WTC11 (cell line): ENCODE measurements at regions not wholly inside any gene's neighbourhood (a gene's known extent, or its start where the extent isn't known, plus 50 kb on each side); places are given as distances from the start of the nearest gene placed in this dataset.

Source experiments
- ATAC-seq: fragments of 200-7000 bp; cut with Tn5 transposase; 2 replicates; pipeline ENCODE4 v1.10.0; 2021; ENCODE audit warnings: mild to moderate bottlenecking, moderate library complexity
- CTCF ChIA-PET: fragments of 300-600 bp; sonication (Branson Sonifier 250); formaldehyde crosslinking; loops from one replicate; lab custom pipeline; 2021; ENCODE audit warnings: antibody characterized with exemption; lab: Charles Lee
- POLR2A ChIA-PET: fragments of 350-600 bp; sonication (Branson Sonifier 250); formaldehyde crosslinking; loops from one replicate; lab custom pipeline; 2021; ENCODE audit warnings: antibody characterized with exemption; lab: Charles Lee
- DNase-seq: peaks from one replicate; pipeline ENCODE4 v3.0.0; 2021; ENCODE audit warnings: low spot score
- H3K27ac Mint-ChIP-seq: 2 replicates; pipeline ENCODE4 v1.8.0; 2021; ENCODE audit warnings: mixed read lengths
- H3K27me3 Mint-ChIP-seq: 2 replicates; pipeline ENCODE4 v1.8.0; 2021; ENCODE audit warnings: low read depth, mild to moderate bottlenecking, moderate library complexity, mixed read lengths
- H3K36me3 Mint-ChIP-seq: 2 replicates; pipeline ENCODE4 v1.8.0; 2021; ENCODE audit warnings: mixed read lengths
- H3K4me1 Mint-ChIP-seq: 2 replicates; pipeline ENCODE4 v1.8.0; 2022; ENCODE audit warnings: mixed read lengths
- H3K4me3 Mint-ChIP-seq: 2 replicates; pipeline ENCODE4 v1.8.0; 2021; ENCODE audit warnings: mild to moderate bottlenecking, moderate library complexity, mixed read lengths
- H3K9me3 Mint-ChIP-seq: 2 replicates; pipeline ENCODE4 v1.8.0; 2021; ENCODE audit warnings: mixed read lengths
- ATF6 ChIP-seq: sonication (generic); formaldehyde crosslinking; IDR thresholded peaks from 2 replicates; pipeline ENCODE4 v1.8.1; 2023; ENCODE audit warnings: mild to moderate bottlenecking, missing genetic modification reagents
- CDX4 ChIP-seq: fragments of 250-450 bp; sonication (Bioruptor Pico); IDR thresholded peaks from 2 replicates; pipeline ENCODE4 v1.9.0; 2021; ENCODE audit warnings: moderate library complexity, mild to moderate bottlenecking, inconsistent platforms, borderline replicate concordance
- CREM ChIP-seq: sonication (generic); formaldehyde crosslinking; IDR thresholded peaks from 2 replicates; pipeline ENCODE4 v1.8.1; 2022; ENCODE audit warnings: mild to moderate bottlenecking, missing genetic modification reagents, moderate library complexity
- E2F5 ChIP-seq: sonication (generic); formaldehyde crosslinking; IDR thresholded peaks from 2 replicates; pipeline ENCODE4 v1.8.1; 2022; ENCODE audit warnings: mild to moderate bottlenecking, moderate library complexity, missing genetic modification reagents
- ESRRA ChIP-seq: sonication (generic); formaldehyde crosslinking; IDR thresholded peaks from 2 replicates; pipeline ENCODE4 v1.8.1; 2022; ENCODE audit warnings: mild to moderate bottlenecking, missing genetic modification reagents, borderline replicate concordance
- GTF2I ChIP-seq: fragments of 250-450 bp; sonication (Bioruptor Pico); conservative IDR thresholded peaks from 2 replicates; pipeline ENCODE4 v1.4.0; 2021; ENCODE audit warnings: mild to moderate bottlenecking
- IRF2 ChIP-seq: sonication (generic); formaldehyde crosslinking; IDR thresholded peaks from 2 replicates; pipeline ENCODE4 v1.8.0; 2022; ENCODE audit warnings: low read depth, missing genetic modification reagents, borderline replicate concordance
- JUN ChIP-seq: sonication (generic); formaldehyde crosslinking; IDR thresholded peaks from 2 replicates; pipeline ENCODE4 v1.8.0; 2023; ENCODE audit warnings: mild to moderate bottlenecking, missing genetic modification reagents
- MAX ChIP-seq: sonication (generic); formaldehyde crosslinking; IDR thresholded peaks from 2 replicates; pipeline ENCODE4 v1.8.0; 2022; ENCODE audit warnings: mild to moderate bottlenecking, missing genetic modification reagents
- MYBL2 ChIP-seq: sonication (generic); formaldehyde crosslinking; IDR thresholded peaks from 2 replicates; pipeline ENCODE4 v1.8.1; 2023; ENCODE audit warnings: mild to moderate bottlenecking, moderate library complexity, missing genetic modification reagents
- NFE2L1 ChIP-seq: sonication (generic); formaldehyde crosslinking; IDR thresholded peaks from 2 replicates; pipeline ENCODE4 v1.8.1; 2023; ENCODE audit warnings: missing genetic modification reagents
- NFYB ChIP-seq: sonication (generic); formaldehyde crosslinking; conservative IDR thresholded peaks from 2 replicates; pipeline ENCODE4 v1.8.0; 2022; ENCODE audit warnings: low read depth, missing genetic modification reagents
- NR1H2 ChIP-seq: sonication (generic); formaldehyde crosslinking; IDR thresholded peaks from 2 replicates; pipeline ENCODE4 v1.9.0; 2021; ENCODE audit warnings: mild to moderate bottlenecking, moderate library complexity, missing genetic modification reagents
- NR2C2 ChIP-seq: sonication (generic); formaldehyde crosslinking; IDR thresholded peaks from 2 replicates; pipeline ENCODE4 v1.8.0; 2022; ENCODE audit warnings: mild to moderate bottlenecking, missing genetic modification reagents
- SOX15 ChIP-seq: fragments of 250-450 bp; sonication (Bioruptor Pico); IDR thresholded peaks from 2 replicates; pipeline ENCODE4 v1.9.0; 2021; ENCODE audit warnings: mild to moderate bottlenecking
- USF2 ChIP-seq: sonication (generic); formaldehyde crosslinking; IDR thresholded peaks from 2 replicates; pipeline ENCODE4 v1.8.1; 2023; ENCODE audit warnings: mild to moderate bottlenecking, missing genetic modification reagents, moderate library complexity
- ZBTB21 ChIP-seq: sonication (generic); formaldehyde crosslinking; IDR thresholded peaks from 2 replicates; pipeline ENCODE4 v1.8.1; 2023; ENCODE audit warnings: mild to moderate bottlenecking, missing genetic modification reagents, borderline replicate concordance
- ZNF121 ChIP-seq: sonication (generic); formaldehyde crosslinking; IDR thresholded peaks from 2 replicates; pipeline ENCODE4 v1.8.0; 2023; ENCODE audit warnings: missing genetic modification reagents
- ZNF138 ChIP-seq: sonication (generic); formaldehyde crosslinking; conservative IDR thresholded peaks from 2 replicates; pipeline ENCODE4 v1.8.1; 2022; ENCODE audit warnings: mild to moderate bottlenecking, moderate library complexity, missing genetic modification reagents
- ZNF532 ChIP-seq: fragments of 250-450 bp; sonication (Bioruptor Pico); IDR thresholded peaks from 2 replicates; pipeline ENCODE4 v1.9.0; 2021; ENCODE audit warnings: mild to moderate bottlenecking, borderline replicate concordance
- ZSCAN18 ChIP-seq: fragments of 250-450 bp; sonication (Bioruptor Pico); IDR thresholded peaks from 2 replicates; pipeline ENCODE4 v2.1.2; 2022; ENCODE audit warnings: mild to moderate bottlenecking, moderate library complexity

GRCh38 chr5:91281401-91281800 is 101.7 kb downstream of the ARRDC3 start:
- no peak for ATAC-seq
- H3K4me1 Mint-ChIP-seq: peaks cover 25% of the 10 kb centered on the region
- H3K9me3 Mint-ChIP-seq: peaks cover 17% of the 10 kb centered on the region
- H3K36me3 Mint-ChIP-seq: peaks cover 7% of the 10 kb centered on the region
- H3K4me3 Mint-ChIP-seq: peak overlapping the region; percentile 86
- TF ChIP-seq ZNF121 (CRISPR knock-in tag) (no peak), ZSCAN18 (CRISPR knock-in tag) (no peak), GTF2I (CRISPR knock-in tag) (no peak), NFYB (CRISPR knock-in tag) (no peak), NR1H2 (CRISPR knock-in tag) (no peak)
- TF ChIP-seq, all 79 proteins: peak for 0
- Mint-ChIP-seq H3K27ac (no peak overlapping the region), H3K27me3 (peaks cover 14% of the 10 kb centered on the region)
- no peak for DNase-seq
- ChIA-PET POLR2A (interaction anchor here (2.6 kb wide), 2 partner anchors 99 to 102 kb away, joined by 30 to 35 read pairs; partner anchors contain the start of gene ARRDC3), CTCF (interaction anchor here (1.0 to 1.4 kb wide), 2 partner anchors 37 to 62 kb away, joined by 3 to 5 read pairs; no protein-coding TSS in a partner anchor)

- Mint-ChIP-seq H3K4me3 (peak overlapping the region; percentile 86), H3K27me3 (peaks cover 14% of the 10 kb centered on the region), H3K36me3 (peaks cover 7% of the 10 kb centered on the region), H3K4me1 (peaks cover 25% of the 10 kb centered on the region), H3K9me3 (peaks cover 13% of the 10 kb centered on the region), H3K27ac (peak overlapping the region; percentile 96)
- ATAC-seq (peak; percentile 96), DNase-seq (peak; percentile 91)
- POLR2A ChIA-PET: interaction anchor here (0.6 to 2.6 kb wide), 5 partner anchors 19 to 103 kb away, joined by 3 to 35 read pairs (median 3); partner anchors contain the start of gene ARRDC3
- CTCF ChIA-PET: interaction anchor here (1.0 to 2.4 kb wide), 3 partner anchors 36 to 104 kb away, joined by 3 to 17 read pairs (median 5); no protein-coding TSS in a partner anchor
- TF ChIP-seq NFE2L1 (CRISPR knock-in tag) (peak; percentile 93), JUN (no peak), CREM (peak; percentile 45; the same call in 1 of the 2 replicates), SOX15 (no peak), E2F5 (peak; percentile 76), NFYB (CRISPR knock-in tag) (no peak), ZNF121 (CRISPR knock-in tag) (no peak), IRF2 (CRISPR knock-in tag) (no peak), ZNF138 (CRISPR knock-in tag) (no peak), ZBTB21 (CRISPR knock-in tag) (peak; percentile 62; the same call in 1 of the 2 replicates), ESRRA (0 out of 2 replicates have a peak, but pooled peaks have one; percentile 59), USF2 (CRISPR knock-in tag) (peak; percentile 48), MAX (peak; percentile 79; the same call in 1 of the 2 replicates), MYBL2 (CRISPR knock-in tag) (peak; percentile 50; the same call in 1 of the 2 replicates), NR2C2 (CRISPR knock-in tag) (no peak), CDX4 (CRISPR knock-in tag) (no peak), ZNF532 (no peak), ATF6 (CRISPR knock-in tag) (no peak)
These were observed 102.5 kb downstream of the ARRDC3 start for GRCh38 chr5:91280362-91281269.
